ENCODE measurements at regions not wholly inside any gene's neighbourhood (a gene's known extent, or its start where the extent isn't known, plus 50 kb on each side); places are given as distances from the start of the nearest gene placed in this dataset.

GRCh38 chr2:104215269-104216161 lies 638.4 kb upstream of the POU3F3 start:
- intact Hi-C loops (cut with DNase I, micrococcal nuclease): no loop called here
- ATAC-seq: no peak
- no peak for DNase-seq

- DNase-seq: no peak
- intact Hi-C loops (cut with DNase I, micrococcal nuclease): no loop called here
- no peak for ATAC-seq
These were observed 620.3 kb upstream of the POU3F3 start for GRCh38 chr2:104233591-104233990.

GRCh38 chr2:104236491-104236890 lies 617.4 kb upstream of the POU3F3 start:
- no peak for ATAC-seq
- no peak for DNase-seq
- intact Hi-C loops (cut with DNase I, micrococcal nuclease): no loop called here

- DNase-seq: no peak
- intact Hi-C loops (cut with DNase I, micrococcal nuclease): no loop called here
- no peak for ATAC-seq
These were observed 612.9 kb upstream of the POU3F3 start for GRCh38 chr2:104240984-104241383.

- no peak for ATAC-seq
- intact Hi-C loops (cut with DNase I, micrococcal nuclease): no loop called here
These were observed 604.3 kb upstream of the POU3F3 start for GRCh38 chr2:104249629-104250028.

GRCh38 chr2:104250635-104251034 lies 603.3 kb upstream of the POU3F3 start:
- intact Hi-C loops (cut with DNase I, micrococcal nuclease): no loop called here
- ATAC-seq (no peak), DNase-seq (no peak)

More at GRCh38 chr2:104249629-104250028, 604.3 kb upstream of the POU3F3 start:
- no peak for DNase-seq

GRCh38 chr2:104254017-104254416 lies 599.9 kb upstream of the POU3F3 start:
- no peak for ATAC-seq
- no peak for DNase-seq

GRCh38 chr2:104262714-104263113 lies 591.2 kb upstream of the POU3F3 start:
- no peak for DNase-seq
- intact Hi-C loops (cut with DNase I, micrococcal nuclease): no loop called here
- ATAC-seq: no peak

More at GRCh38 chr2:104254017-104254416, 599.9 kb upstream of the POU3F3 start:
- intact Hi-C loops (cut with DNase I, micrococcal nuclease): no loop called here

GRCh38 chr2:104279646-104280045 lies 574.3 kb upstream of the POU3F3 start:
- intact Hi-C loops (cut with DNase I, micrococcal nuclease): no loop called here
- ATAC-seq (no peak), DNase-seq (no peak)

- no peak for ATAC-seq
- intact Hi-C loops (cut with DNase I, micrococcal nuclease): no loop called here
- DNase-seq: no peak
These were observed 573.7 kb upstream of the POU3F3 start for GRCh38 chr2:104280216-104280615.

- intact Hi-C loops (cut with DNase I, micrococcal nuclease): no loop called here
- ATAC-seq (no peak), DNase-seq (no peak)
These were observed 567.1 kb upstream of the POU3F3 start for GRCh38 chr2:104286841-104287240.

GRCh38 chr2:104289651-104290565 lies 564.0 kb upstream of the POU3F3 start:
- intact Hi-C loops (cut with DNase I, micrococcal nuclease): no loop called here
- ATAC-seq: no peak
- no peak for DNase-seq

- intact Hi-C loops (cut with DNase I, micrococcal nuclease): no loop called here
- DNase-seq (no peak), ATAC-seq (no peak)
These were observed 563.4 kb upstream of the POU3F3 start for GRCh38 chr2:104290566-104290891.

GRCh38 chr2:104312684-104313083 lies 541.2 kb upstream of the POU3F3 start:
- intact Hi-C loops (cut with DNase I, micrococcal nuclease): no loop called here
- ATAC-seq: no peak

GRCh38 chr2:104318001-104318665 lies 535.8 kb upstream of the POU3F3 start:
- ATAC-seq (no peak), DNase-seq (no peak)
- intact Hi-C loops (cut with DNase I, micrococcal nuclease): no loop called here

More at GRCh38 chr2:104312684-104313083, 541.2 kb upstream of the POU3F3 start:
- no peak for DNase-seq

GRCh38 chr2:104321116-104321795 lies 532.7 kb upstream of the POU3F3 start:
- DNase-seq (no peak), ATAC-seq (no peak)
- intact Hi-C loops (cut with DNase I, micrococcal nuclease): no loop called here

GRCh38 chr2:104321796-104322349 lies 532.0 kb upstream of the POU3F3 start:
- no peak for DNase-seq
- intact Hi-C loops (cut with DNase I, micrococcal nuclease): no loop called here
- ATAC-seq: no peak

- ATAC-seq: no peak
- intact Hi-C loops (cut with DNase I, micrococcal nuclease): no loop called here
- DNase-seq: no peak
These were observed 521.2 kb upstream of the POU3F3 start for GRCh38 chr2:104332731-104333130.

- ATAC-seq (no peak), DNase-seq (no peak)
- intact Hi-C loops (cut with DNase I, micrococcal nuclease): no loop called here
These were observed 516.0 kb upstream of the POU3F3 start for GRCh38 chr2:104337869-104338268.
